G401 (cell line): ENCODE measurements at regions not wholly inside any gene's neighbourhood (a gene's known extent, or its start where the extent isn't known, plus 50 kb on each side); places are given as distances from the start of the nearest gene placed in this dataset.
"Not testable (repeated sequence)": the region's sequence is repeated elsewhere in the genome, so short reads cannot be mapped to it uniquely, and the experiment has no call there.

ENCODE experiments used
- DNase-seq: peaks from one replicate; pipeline ENCODE4 v3.0.0-alpha.2; 2015; ENCODE audit warnings: low spot score
- in situ Hi-C: cut with HindIII; loops from 2 replicates; pipeline ENCODE4 v1.10.0; 2016; ENCODE audit warnings: low sequenced_read_pairs, mixed read lengths

DNA sequence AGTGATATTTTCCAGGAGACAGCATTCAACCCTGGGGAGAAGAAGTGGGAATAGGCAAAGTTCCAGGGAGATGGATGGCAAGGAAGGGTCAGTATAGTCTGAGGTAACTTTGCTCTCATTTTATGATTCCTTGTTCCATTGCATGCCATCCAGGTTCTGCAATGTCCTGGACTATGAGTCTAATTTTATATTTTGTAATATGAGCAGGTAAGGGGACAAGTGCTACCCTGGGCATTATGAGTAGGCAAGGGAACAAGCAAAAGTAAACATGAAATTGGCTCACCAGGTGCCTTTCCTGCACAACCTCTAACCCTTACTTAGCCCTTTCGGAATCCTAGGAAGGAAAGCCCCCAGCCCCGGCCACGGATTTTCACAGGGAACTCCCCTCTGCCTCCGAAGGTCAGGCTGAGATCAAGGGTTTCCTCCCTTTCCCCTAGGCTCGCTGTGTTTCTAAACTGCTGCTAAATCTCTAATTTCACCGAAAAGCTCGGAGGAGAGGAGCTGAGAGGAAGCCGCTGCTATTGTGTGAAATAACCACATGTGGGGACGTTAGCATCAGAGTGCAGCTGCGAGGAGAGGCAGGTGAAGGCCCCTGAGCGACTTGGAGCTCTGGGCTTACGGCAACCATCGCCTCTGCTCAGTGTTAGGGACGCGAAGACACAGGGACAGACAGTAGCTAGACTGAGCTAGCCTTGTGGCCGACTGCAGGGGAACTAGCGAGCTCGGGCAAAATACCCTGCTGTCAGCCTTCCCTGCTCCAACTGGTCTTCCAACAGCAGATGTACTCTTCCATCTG lies 194.7 kb downstream of the KDM5D start:
- DNase-seq = no peak
- in situ Hi-C loops = no loop called here

DNA sequence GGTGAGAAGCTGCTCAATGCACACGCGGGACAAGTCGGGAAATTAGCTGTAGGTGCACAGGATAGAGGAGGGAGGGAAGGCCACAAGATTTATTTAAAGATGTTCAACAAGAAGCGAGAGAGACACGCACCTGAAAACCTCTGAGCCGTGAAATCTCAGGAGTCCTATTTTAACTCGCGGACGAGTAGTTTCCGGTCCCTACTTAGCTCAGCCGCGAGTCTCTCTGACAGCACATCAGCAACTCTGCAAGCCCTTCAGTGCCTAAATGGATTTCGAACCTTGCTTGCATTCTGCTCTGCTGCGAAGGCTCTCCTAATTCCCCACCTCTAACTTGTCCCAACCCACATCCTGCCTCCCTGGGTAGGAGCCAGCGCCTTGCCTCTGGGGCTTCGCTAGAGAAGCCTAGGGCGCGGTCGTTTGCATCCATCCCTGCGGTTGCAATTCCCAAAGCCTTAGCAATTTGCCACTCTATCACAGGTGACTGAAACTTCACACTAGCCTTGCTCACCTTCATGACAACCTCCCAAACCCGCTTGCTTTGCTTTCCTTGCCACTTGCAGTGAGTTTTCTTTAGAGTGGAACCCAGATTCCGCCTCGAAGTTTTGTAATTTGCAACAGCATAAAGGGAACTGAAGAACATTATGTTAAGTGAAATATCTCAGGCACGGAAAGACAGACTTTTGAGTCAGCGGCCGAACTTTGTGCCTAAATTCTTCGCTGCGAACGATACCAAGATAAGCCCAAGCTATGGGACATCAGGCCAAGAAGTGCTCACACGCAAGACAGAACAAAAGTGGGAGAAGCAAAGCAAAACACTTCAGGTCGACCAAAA lies 202.8 kb downstream of the KDM5D start:
- no peak for DNase-seq
- in situ Hi-C loops = no loop called here

DNA sequence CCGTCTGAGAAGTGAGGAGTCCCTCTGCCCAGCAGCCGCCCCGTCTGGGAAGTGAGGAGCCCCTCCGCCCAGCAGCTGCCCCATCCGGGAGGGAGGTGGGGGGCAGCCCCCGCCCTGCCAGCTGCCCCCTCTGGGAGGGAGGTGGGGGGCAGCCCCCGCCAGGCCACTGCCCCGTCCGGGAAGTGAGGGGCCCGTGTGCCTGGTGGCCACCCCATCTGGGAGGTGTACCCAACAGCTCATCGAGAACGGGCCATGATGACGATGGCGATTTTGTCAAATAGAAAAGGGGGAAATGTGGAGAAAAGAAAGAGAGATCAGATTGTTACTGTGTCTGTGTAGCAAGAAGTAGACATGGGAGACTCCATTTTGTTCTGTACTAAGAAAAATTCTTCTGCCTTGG lies 208.8 kb downstream of the KDM5D start:
- DNase-seq, in situ Hi-C loops: not testable (repeated sequence)

DNA sequence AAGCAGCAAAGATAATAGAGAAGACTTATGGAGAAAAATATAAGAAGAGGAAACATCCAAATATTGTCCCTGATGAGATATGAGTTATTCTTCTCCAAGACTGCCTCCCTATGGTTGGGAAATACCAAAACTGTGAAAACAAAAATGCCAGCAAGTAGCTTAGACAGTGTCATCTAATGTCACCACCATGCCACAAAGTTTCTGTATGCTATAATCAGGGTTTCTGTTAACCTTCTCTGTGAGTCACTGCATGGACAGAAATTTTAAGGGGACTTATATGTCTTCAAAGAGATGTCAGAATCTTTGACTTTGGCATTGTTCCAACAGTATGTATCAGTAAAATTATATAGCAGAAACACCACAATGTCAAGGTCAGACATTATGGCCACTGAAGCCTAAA lies 222.6 kb downstream of the KDM5D start:
- no peak for DNase-seq
- in situ Hi-C loops = no loop called here

DNA sequence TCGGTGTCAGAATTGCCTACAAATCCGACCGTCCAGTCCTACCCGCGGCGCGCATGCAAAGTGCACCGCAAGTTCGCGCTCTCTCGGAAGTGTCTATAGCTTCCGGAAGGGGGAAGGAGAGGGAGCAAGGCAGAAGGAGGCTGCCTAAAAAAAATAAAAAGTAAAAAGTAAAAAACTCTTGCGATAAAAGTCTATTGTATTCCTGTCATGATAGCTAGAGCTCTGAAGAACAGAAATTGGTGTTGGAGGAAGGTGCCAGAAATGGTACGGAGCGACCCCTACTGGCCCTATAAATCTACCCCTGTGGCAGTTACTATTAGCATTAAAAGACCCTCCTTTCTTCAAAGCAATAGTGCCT lies 241.5 kb downstream of the KDM5D start:
- in situ Hi-C loops = no loop called here
- DNase-seq = no peak

- no peak for DNase-seq
- in situ Hi-C loops = no loop called here
Measured at GRCh38 chrY:19502169-19503091, 242.1 kb downstream of the KDM5D start.

- in situ Hi-C loops = no loop called here
- no peak for DNase-seq
Measured at GRCh38 chrY:19498556-19498955, 246.0 kb downstream of the KDM5D start.

GRCh38 chrY:19487494-19487893 lies 257.0 kb downstream of the KDM5D start:
- no peak for DNase-seq
- in situ Hi-C loops = no loop called here

- in situ Hi-C loops = no loop called here
- DNase-seq = no peak
Measured at GRCh38 chrY:19484997-19485396, 259.5 kb downstream of the KDM5D start.

GRCh38 chrY:19479141-19479540 lies 265.4 kb downstream of the KDM5D start:
- in situ Hi-C loops = no loop called here
- DNase-seq = no peak

DNA sequence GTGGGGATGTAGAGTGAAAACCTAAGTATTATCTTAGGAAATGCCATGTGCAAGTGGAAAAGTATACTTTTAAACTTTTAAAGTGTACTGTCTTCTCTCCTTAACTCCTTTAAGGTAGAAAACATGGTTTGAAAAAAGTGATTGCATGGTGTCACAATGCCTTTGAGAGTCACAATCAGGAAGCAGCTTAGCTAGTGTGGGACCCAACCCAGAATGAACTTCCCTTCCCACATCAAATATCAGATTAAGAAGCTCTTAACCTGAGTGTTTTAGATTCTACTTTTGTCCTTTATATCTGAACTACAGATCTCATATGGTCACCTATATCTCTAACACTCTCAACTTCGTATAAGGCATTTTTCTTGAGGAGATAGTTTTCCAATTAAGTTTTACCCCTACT lies 266.6 kb downstream of the KDM5D start:
- DNase-seq = no peak
- in situ Hi-C loops = no loop called here

GRCh38 chrY:19465809-19466208 lies 278.7 kb downstream of the KDM5D start:
- in situ Hi-C loops = no loop called here
- DNase-seq = no peak

- in situ Hi-C loops = no loop called here
- DNase-seq = no peak
Measured at GRCh38 chrY:19456855-19457448, 287.6 kb downstream of the KDM5D start.

- peak; percentile 54 for DNase-seq
- in situ Hi-C loops = no loop called here
Measured at GRCh38 chrY:19433059-19433458, 311.5 kb downstream of the KDM5D start.

DNA sequence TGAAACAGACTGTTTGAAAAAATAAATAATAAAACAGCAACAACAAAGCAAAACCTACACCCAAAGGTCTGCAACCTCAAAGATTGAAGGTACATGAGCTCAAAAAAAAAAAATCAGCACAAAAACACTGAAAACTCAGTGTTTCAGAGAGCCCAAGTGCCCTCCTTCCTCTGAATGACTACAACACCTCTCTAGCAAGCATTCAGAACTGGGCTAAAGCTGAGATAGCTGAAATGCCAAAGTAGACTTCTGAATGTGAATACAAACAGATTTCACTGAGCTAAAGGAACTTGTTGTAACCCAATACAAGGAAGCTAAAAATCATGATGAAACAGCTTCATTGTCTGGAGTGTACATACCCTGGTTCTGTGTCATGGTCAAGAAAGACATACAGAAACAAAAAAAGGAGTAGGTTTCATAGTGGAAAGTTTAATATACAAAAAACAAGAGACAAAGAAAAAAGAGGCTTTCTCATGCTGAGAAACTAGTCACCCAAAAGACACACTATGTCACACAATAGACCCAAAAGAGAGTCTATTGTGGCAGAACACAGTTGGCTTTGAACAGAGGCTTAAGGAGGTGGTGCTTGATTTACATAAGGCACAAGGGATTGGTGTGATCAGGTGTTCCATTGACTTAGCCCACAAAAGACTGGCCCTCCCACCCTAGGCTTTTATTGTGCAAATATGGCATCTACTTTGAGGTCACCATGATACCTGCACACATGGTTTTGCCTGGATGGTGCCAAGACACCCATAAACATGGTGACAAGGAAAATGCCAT lies 316.6 kb downstream of the KDM5D start:
- DNase-seq = no peak
- in situ Hi-C loops = no loop called here

GRCh38 chrY:19427191-19427590 lies 317.3 kb downstream of the KDM5D start:
- DNase-seq, in situ Hi-C loops: not testable (repeated sequence)

GRCh38 chrY:19410980-19411766 lies 333.4 kb downstream of the KDM5D start:
- in situ Hi-C loops = no loop called here
- no peak for DNase-seq

- no peak for DNase-seq
- in situ Hi-C loops = no loop called here
Measured at GRCh38 chrY:19406246-19406645, 338.3 kb downstream of the KDM5D start.
